Mesendoderm (in vitro differentiated cells): ENCODE measurements at regions not wholly inside any gene's neighbourhood (a gene's known extent, or its start where the extent isn't known, plus 50 kb on each side); places are given as distances from the start of the nearest gene placed in this dataset.

ENCODE experiments used
- DNase-seq: peaks from one replicate; pipeline ENCODE4 v3.0.0; 2013
- H2AK5ac ChIP-seq: 2 replicates; pipeline ENCODE4 v1.6.1; 2013; ENCODE audit warnings: low read length, inconsistent platforms
- H2BK120ac ChIP-seq: 2 replicates; pipeline ENCODE4 v1.6.1; 2013; ENCODE audit warnings: low read depth, mild to moderate bottlenecking, low read length, moderate library complexity, mixed read lengths
- H2BK15ac ChIP-seq: replicated peaks from 2 replicates; pipeline ENCODE4 v1.6.1; 2013; ENCODE audit warnings: low read depth, mild to moderate bottlenecking, moderate library complexity
- H2BK5ac ChIP-seq: 2 replicates; pipeline ENCODE4 v1.6.1; 2013; ENCODE audit warnings: low read length, inconsistent platforms
- H3K18ac ChIP-seq: 2 replicates; pipeline ENCODE4 v1.6.1; 2013; ENCODE audit warnings: mild to moderate bottlenecking, low read length, mixed read lengths
- H3K23ac ChIP-seq: one replicate; pipeline ENCODE4 v1.6.1; 2013; ENCODE audit warnings: low read length
- H3K27ac ChIP-seq: 2 replicates; pipeline ENCODE4 v1.5.1; 2013; ENCODE audit warnings: low read depth, mild to moderate bottlenecking, inconsistent platforms, low read length, moderate library complexity
- H3K27me3 ChIP-seq: 2 replicates; pipeline ENCODE4 v1.6.1; 2013; ENCODE audit warnings: low read length, control low read depth, mild to moderate bottlenecking, inconsistent platforms; ENCODE audit not compliant: insufficient read depth, poor library complexity
- H3K36me3 ChIP-seq: 2 replicates; pipeline ENCODE4 v1.6.1; 2013; ENCODE audit warnings: low read length, inconsistent platforms; ENCODE audit not compliant: control insufficient read depth, insufficient read depth
- H3K4ac ChIP-seq: one replicate; pipeline ENCODE4 v1.6.1; 2013; ENCODE audit warnings: low read depth, mild to moderate bottlenecking, low read length, moderate library complexity
- H3K4me1 ChIP-seq: 2 replicates; pipeline ENCODE4 v1.6.1; 2013; ENCODE audit warnings: low read depth, low read length, inconsistent platforms; ENCODE audit not compliant: control insufficient read depth
- H3K4me2 ChIP-seq: 2 replicates; pipeline ENCODE4 v1.6.1; 2013; ENCODE audit warnings: low read length
- H3K4me3 ChIP-seq: 2 replicates; pipeline ENCODE4 v1.5.1; 2013; ENCODE audit warnings: mild to moderate bottlenecking, low read length
- H3K56ac ChIP-seq: one replicate; pipeline ENCODE4 v1.6.1; 2013; ENCODE audit warnings: low read length
- H3K79me1 ChIP-seq: 2 replicates; pipeline ENCODE4 v1.6.1; 2013; ENCODE audit warnings: low read length, inconsistent platforms
- H3K79me2 ChIP-seq: 2 replicates; pipeline ENCODE4 v1.6.1; 2013; ENCODE audit warnings: mild to moderate bottlenecking, low read length; ENCODE audit not compliant: control insufficient read depth, insufficient read depth
- H3K9ac ChIP-seq: 2 replicates; pipeline ENCODE4 v1.6.1; 2013; ENCODE audit warnings: low read length, inconsistent platforms
- H4K5ac ChIP-seq: one replicate; pipeline ENCODE4 v1.6.1; 2013; ENCODE audit warnings: low read length
- H4K8ac ChIP-seq: one replicate; pipeline ENCODE4 v1.6.1; 2013; ENCODE audit warnings: low read depth, mild to moderate bottlenecking, control low read depth, low read length, moderate library complexity
- WGBS: extraction: QIAGEN DNeasy Blood & Tissue Kit; methylation state at CpG from one replicate; pipeline ENCODE4 v1.1.7; 2013; ENCODE audit warnings: low lambda C conversion rate, missing lambda C conversion rate; ENCODE audit not compliant: insufficient coverage; ENCODE audit errors: extremely low coverage; 5-methylcytosine and 5-hydroxymethylcytosine counted together

GRCh38 chr13:73372666-73373627 lies 314.1 kb downstream of the KLF5 start:
- Histone ChIP-seq H3K79me1 (no peaks in the 10 kb centered on the region), H3K4ac (no peak overlapping the region), H3K23ac (no peak overlapping the region), H3K27ac (no peak overlapping the region), H3K36me3 (no peaks in the 10 kb centered on the region), H4K8ac (no peak overlapping the region), H3K4me3 (no peak overlapping the region), H4K5ac (no peak overlapping the region), H2BK5ac (no peak overlapping the region), H3K27me3 (no peaks in the 10 kb centered on the region), H3K4me1 (no peaks in the 10 kb centered on the region), H3K9ac (no peak overlapping the region), H2BK15ac (no peak overlapping the region), H3K4me2 (no peak overlapping the region), H3K18ac (no peak overlapping the region), H3K56ac (no peak overlapping the region), H2BK120ac (no peak overlapping the region), H3K79me2 (no peaks in the 10 kb centered on the region), H2AK5ac (no peak overlapping the region)
- DNase-seq: peak; percentile 8
- no CpG with 5 or more reads among the region's 5 CpGs for WGBS

- no peaks in the 10 kb centered on the region for H3K4me1 ChIP-seq
- no CpG with 5 or more reads among the region's 3 CpGs for WGBS
- H3K4ac ChIP-seq: no peak overlapping the region
- no peak overlapping the region for H2BK120ac ChIP-seq
- H3K27ac ChIP-seq: no peak overlapping the region
- no peaks in the 10 kb centered on the region for H3K79me2 ChIP-seq
- no peak overlapping the region for H3K4me3 ChIP-seq
- H3K18ac ChIP-seq: no peak overlapping the region
- no peak overlapping the region for H3K4me2 ChIP-seq
- no peak overlapping the region for H3K9ac ChIP-seq
- H2BK5ac ChIP-seq: no peak overlapping the region
- no peak overlapping the region for H4K5ac ChIP-seq
- no peak overlapping the region for H3K56ac ChIP-seq
- DNase-seq: no peak
- no peak overlapping the region for H2BK15ac ChIP-seq
- no peaks in the 10 kb centered on the region for H3K27me3 ChIP-seq
- no peaks in the 10 kb centered on the region for H3K79me1 ChIP-seq
- H4K8ac ChIP-seq: no peak overlapping the region
- H3K36me3 ChIP-seq: no peaks in the 10 kb centered on the region
- no peak overlapping the region for H2AK5ac ChIP-seq
- no peak overlapping the region for H3K23ac ChIP-seq
These were observed 311.3 kb downstream of the KLF5 start for GRCh38 chr13:73370066-73370465.

- Histone ChIP-seq H3K18ac (no peak overlapping the region), H4K8ac (no peak overlapping the region), H3K4ac (no peak overlapping the region), H3K4me1 (no peaks in the 10 kb centered on the region), H3K36me3 (no peaks in the 10 kb centered on the region), H2BK5ac (no peak overlapping the region), H2BK120ac (no peak overlapping the region), H2AK5ac (no peak overlapping the region), H3K79me2 (no peaks in the 10 kb centered on the region), H4K5ac (no peak overlapping the region), H3K4me3 (no peak overlapping the region), H3K23ac (no peak overlapping the region), H3K79me1 (no peaks in the 10 kb centered on the region), H3K9ac (no peak overlapping the region), H3K56ac (no peak overlapping the region), H2BK15ac (no peak overlapping the region), H3K27me3 (no peaks in the 10 kb centered on the region), H3K27ac (no peak overlapping the region), H3K4me2 (no peak overlapping the region)
- no CpG with 5 or more reads among the region's 2 CpGs for WGBS
- no peak for DNase-seq
These were observed 310.3 kb downstream of the KLF5 start for GRCh38 chr13:73369095-73369494.

GRCh38 chr13:73368608-73369007 lies 309.8 kb downstream of the KLF5 start:
- WGBS: no CpG with 5 or more reads among the region's 5 CpGs
- H3K18ac ChIP-seq: no peak overlapping the region
- H3K27ac ChIP-seq: no peak overlapping the region
- H3K4ac ChIP-seq: no peak overlapping the region
- H2BK15ac ChIP-seq: no peak overlapping the region
- no peak overlapping the region for H4K5ac ChIP-seq
- H3K4me3 ChIP-seq: no peak overlapping the region
- H3K36me3 ChIP-seq: no peaks in the 10 kb centered on the region
- H3K4me1 ChIP-seq: no peaks in the 10 kb centered on the region
- H3K4me2 ChIP-seq: no peak overlapping the region
- no peaks in the 10 kb centered on the region for H3K27me3 ChIP-seq
- H3K9ac ChIP-seq: no peak overlapping the region
- no peak overlapping the region for H4K8ac ChIP-seq
- H2BK120ac ChIP-seq: no peak overlapping the region
- no peaks in the 10 kb centered on the region for H3K79me1 ChIP-seq
- no peak for DNase-seq
- H2BK5ac ChIP-seq: no peak overlapping the region
- no peak overlapping the region for H3K56ac ChIP-seq
- no peak overlapping the region for H3K23ac ChIP-seq
- no peaks in the 10 kb centered on the region for H3K79me2 ChIP-seq
- no peak overlapping the region for H2AK5ac ChIP-seq

- no peak overlapping the region for H3K27ac ChIP-seq
- no peak overlapping the region for H2BK15ac ChIP-seq
- no peaks in the 10 kb centered on the region for H3K79me2 ChIP-seq
- H3K23ac ChIP-seq: no peak overlapping the region
- H2BK5ac ChIP-seq: no peak overlapping the region
- H2AK5ac ChIP-seq: no peak overlapping the region
- no peak overlapping the region for H3K18ac ChIP-seq
- no peaks in the 10 kb centered on the region for H3K27me3 ChIP-seq
- H2BK120ac ChIP-seq: no peak overlapping the region
- 100% methylated on average over 1 of the region's 5 CpGs for WGBS
- no peak overlapping the region for H3K4me3 ChIP-seq
- H3K4me1 ChIP-seq: no peaks in the 10 kb centered on the region
- no peaks in the 10 kb centered on the region for H3K36me3 ChIP-seq
- no peak overlapping the region for H3K9ac ChIP-seq
- H3K4me2 ChIP-seq: no peak overlapping the region
- H3K4ac ChIP-seq: no peak overlapping the region
- DNase-seq: no peak
- H4K5ac ChIP-seq: no peak overlapping the region
- H4K8ac ChIP-seq: no peak overlapping the region
- H3K79me1 ChIP-seq: no peaks in the 10 kb centered on the region
- no peak overlapping the region for H3K56ac ChIP-seq
These were observed 309.1 kb downstream of the KLF5 start for GRCh38 chr13:73367886-73368285.
